Fibroblast of villous mesenchyme (primary cell): ENCODE measurements at regions not wholly inside any gene's neighbourhood (a gene's known extent, or its start where the extent isn't known, plus 50 kb on each side); places are given as distances from the start of the nearest gene placed in this dataset.

ENCODE experiments used
- DNase-seq: peaks from one replicate; pipeline ENCODE4 v3.0.0-alpha.2; 2010; ENCODE audit warnings: low read depth
- H3K4me3 ChIP-seq: 2 replicates; pipeline ENCODE4 v1.5.1; 2011; ENCODE audit warnings: low read depth, mild to moderate bottlenecking, low read length
- CTCF ChIP-seq: IDR thresholded peaks from 2 replicates; pipeline ENCODE4 v1.5.1; 2012; ENCODE audit warnings: low read depth, mild to moderate bottlenecking, low read length; ENCODE audit not compliant: insufficient read depth

GRCh38 chr12:115257791-115258190 is 573.8 kb upstream of the TBX3 start:
- no peak overlapping the region for H3K4me3 ChIP-seq
- peak; percentile 74 for DNase-seq
- TF ChIP-seq CTCF, result no peak

- no peak for DNase-seq
- no peak for TF ChIP-seq CTCF
- no peak overlapping the region for H3K4me3 ChIP-seq
Observed at GRCh38 chr12:115255962-115256361, 572.0 kb upstream of the TBX3 start.

- no peak for TF ChIP-seq CTCF
Observed at GRCh38 chr12:115255257-115255656, 571.3 kb upstream of the TBX3 start.

GRCh38 chr12:115253049-115253448 is 569.1 kb upstream of the TBX3 start:
- TF ChIP-seq CTCF, result no peak
- no peak for DNase-seq
- H3K4me3 ChIP-seq, result no peak overlapping the region

More at GRCh38 chr12:115255257-115255656, 571.3 kb upstream of the TBX3 start:
- no peak overlapping the region for H3K4me3 ChIP-seq
- no peak for DNase-seq

GRCh38 chr12:115251727-115252126 is 567.8 kb upstream of the TBX3 start:
- no peak for DNase-seq
- H3K4me3 ChIP-seq, result no peak overlapping the region
- no peak for TF ChIP-seq CTCF

GRCh38 chr12:115249671-115250278 is 565.8 kb upstream of the TBX3 start:
- no peak overlapping the region for H3K4me3 ChIP-seq
- TF ChIP-seq CTCF, result no peak
- DNase-seq, result no peak

GRCh38 chr12:115245020-115245419 is 561.0 kb upstream of the TBX3 start:
- TF ChIP-seq CTCF, result no peak
- no peak for DNase-seq
- H3K4me3 ChIP-seq, result no peak overlapping the region
